ENCODE measurements at regions not wholly inside any gene's neighbourhood (a gene's known extent, or its start where the extent isn't known, plus 50 kb on each side); places are given as distances from the start of the nearest gene placed in this dataset.
"Not testable (repeated sequence)": the region's sequence is repeated elsewhere in the genome, so short reads cannot be mapped to it uniquely, and the experiment has no call there.

- no peaks in the 10 kb centered on the region for H3K36me3 ChIP-seq (ENCODE audit: control insufficient read depth, insufficient read depth, low read length, severe bottlenecking)
- peak overlapping the region; percentile 40 for H3K4me3 ChIP-seq (ENCODE audit: low read length)
- H3K27me3 ChIP-seq (replicated peaks; ENCODE audit: control insufficient read depth, insufficient read depth, low read length) = no peaks in the 10 kb centered on the region
- H3K4me1 ChIP-seq (ENCODE audit: control insufficient read depth, insufficient read depth, low read length) = peaks cover 20% of the 10 kb centered on the region
- DNase-seq (ENCODE audit: low read depth) = peak; percentile 57
- no peak overlapping the region for H3K9ac ChIP-seq (ENCODE audit: low read length)
- no peaks in the 10 kb centered on the region for H3K9me3 ChIP-seq (ENCODE audit: control insufficient read depth, low read length)
These were observed 392.5 kb upstream of the SASH1 start for GRCh38 chr6:147949981-147950622.

- DNase-seq (ENCODE audit: low read depth) = peak; percentile 88
- no peaks in the 10 kb centered on the region for H3K9me3 ChIP-seq (ENCODE audit: control insufficient read depth, low read length)
- peak overlapping the region; percentile 40 for H3K4me3 ChIP-seq (ENCODE audit: low read length)
- H3K9ac ChIP-seq (ENCODE audit: low read length) = no peak overlapping the region
- no peaks in the 10 kb centered on the region for H3K36me3 ChIP-seq (ENCODE audit: control insufficient read depth, insufficient read depth, low read length, severe bottlenecking)
- no peaks in the 10 kb centered on the region for H3K27me3 ChIP-seq (replicated peaks; ENCODE audit: control insufficient read depth, insufficient read depth, low read length)
- peaks cover 20% of the 10 kb centered on the region for H3K4me1 ChIP-seq (ENCODE audit: control insufficient read depth, insufficient read depth, low read length)
These were observed 392.0 kb upstream of the SASH1 start for GRCh38 chr6:147950623-147950987.

- Histone ChIP-seq H3K4me1 (ENCODE audit: control insufficient read depth, insufficient read depth, low read length) (peaks cover 20% of the 10 kb centered on the region), H3K9ac (ENCODE audit: low read length) (no peak overlapping the region), H3K36me3 (ENCODE audit: control insufficient read depth, insufficient read depth, low read length, severe bottlenecking) (no peaks in the 10 kb centered on the region), H3K9me3 (ENCODE audit: control insufficient read depth, low read length) (no peaks in the 10 kb centered on the region), H3K4me3 (ENCODE audit: low read length) (no peak overlapping the region), H3K27me3 (replicated peaks; ENCODE audit: control insufficient read depth, insufficient read depth, low read length) (no peaks in the 10 kb centered on the region)
- no peak for DNase-seq (ENCODE audit: low read depth)
These were observed 390.9 kb upstream of the SASH1 start for GRCh38 chr6:147951726-147952125.

GRCh38 chr6:147954938-147955337, 387.7 kb upstream of the SASH1 start:
- Histone ChIP-seq H3K36me3 (ENCODE audit: control insufficient read depth, insufficient read depth, low read length, severe bottlenecking) (no peaks in the 10 kb centered on the region), H3K9me3 (ENCODE audit: control insufficient read depth, low read length) (no peaks in the 10 kb centered on the region), H3K4me3 (ENCODE audit: low read length) (no peak overlapping the region), H3K27me3 (replicated peaks; ENCODE audit: control insufficient read depth, insufficient read depth, low read length) (no peaks in the 10 kb centered on the region), H3K4me1 (ENCODE audit: control insufficient read depth, insufficient read depth, low read length) (peaks cover 11% of the 10 kb centered on the region), H3K9ac (ENCODE audit: low read length) (no peak overlapping the region)
- no peak for DNase-seq (ENCODE audit: low read depth)

- no peak overlapping the region for H3K4me3 ChIP-seq (ENCODE audit: low read length)
These were observed 384.0 kb upstream of the SASH1 start for GRCh38 chr6:147958683-147959082.

GRCh38 chr6:147961481-147962141, 381.0 kb upstream of the SASH1 start:
- H3K9me3 ChIP-seq (ENCODE audit: control insufficient read depth, low read length) = no peaks in the 10 kb centered on the region
- H3K4me3 ChIP-seq (ENCODE audit: low read length) = no peak overlapping the region
- no peak overlapping the region for H3K9ac ChIP-seq (ENCODE audit: low read length)
- no peaks in the 10 kb centered on the region for H3K36me3 ChIP-seq (ENCODE audit: control insufficient read depth, insufficient read depth, low read length, severe bottlenecking)
- no peaks in the 10 kb centered on the region for H3K27me3 ChIP-seq (replicated peaks; ENCODE audit: control insufficient read depth, insufficient read depth, low read length)
- no peak for DNase-seq (ENCODE audit: low read depth)
- H3K4me1 ChIP-seq (ENCODE audit: control insufficient read depth, insufficient read depth, low read length) = no peaks in the 10 kb centered on the region

More at GRCh38 chr6:147958683-147959082, 384.0 kb upstream of the SASH1 start:
- no peaks in the 10 kb centered on the region for H3K9me3 ChIP-seq (ENCODE audit: control insufficient read depth, low read length)
- no peaks in the 10 kb centered on the region for H3K27me3 ChIP-seq (replicated peaks; ENCODE audit: control insufficient read depth, insufficient read depth, low read length)
- no peaks in the 10 kb centered on the region for H3K36me3 ChIP-seq (ENCODE audit: control insufficient read depth, insufficient read depth, low read length, severe bottlenecking)
- H3K4me1 ChIP-seq (ENCODE audit: control insufficient read depth, insufficient read depth, low read length) = no peaks in the 10 kb centered on the region
- no peak overlapping the region for H3K9ac ChIP-seq (ENCODE audit: low read length)
- peak; percentile 20 for DNase-seq (ENCODE audit: low read depth)

- H3K9ac ChIP-seq (ENCODE audit: low read length); DNase-seq (ENCODE audit: low read depth); H3K27me3 ChIP-seq (replicated peaks; ENCODE audit: control insufficient read depth, insufficient read depth, low read length): not testable (repeated sequence)
These were observed 377.2 kb upstream of the SASH1 start for GRCh38 chr6:147965448-147965847.

GRCh38 chr6:147970970-147971369, 371.7 kb upstream of the SASH1 start:
- no peaks in the 10 kb centered on the region for H3K27me3 ChIP-seq (replicated peaks; ENCODE audit: control insufficient read depth, insufficient read depth, low read length)
- peaks cover 3% of the 10 kb centered on the region for H3K4me1 ChIP-seq (ENCODE audit: control insufficient read depth, insufficient read depth, low read length)
- H3K9me3 ChIP-seq (ENCODE audit: control insufficient read depth, low read length) = peaks cover 3% of the 10 kb centered on the region
- peak; percentile 22 for DNase-seq (ENCODE audit: low read depth)
- H3K4me3 ChIP-seq (ENCODE audit: low read length) = no peak overlapping the region
- H3K36me3 ChIP-seq (ENCODE audit: control insufficient read depth, insufficient read depth, low read length, severe bottlenecking) = no peaks in the 10 kb centered on the region
- no peak overlapping the region for H3K9ac ChIP-seq (ENCODE audit: low read length)

More at GRCh38 chr6:147965448-147965847, 377.2 kb upstream of the SASH1 start:
- H3K4me1 ChIP-seq (ENCODE audit: control insufficient read depth, insufficient read depth, low read length); H3K4me3 ChIP-seq (ENCODE audit: low read length); H3K36me3 ChIP-seq (ENCODE audit: control insufficient read depth, insufficient read depth, low read length, severe bottlenecking); H3K9me3 ChIP-seq (ENCODE audit: control insufficient read depth, low read length): not testable (repeated sequence)

GRCh38 chr6:147972448-147972847, 370.2 kb upstream of the SASH1 start:
- Histone ChIP-seq H3K4me1 (ENCODE audit: control insufficient read depth, insufficient read depth, low read length) (peaks cover 3% of the 10 kb centered on the region), H3K9me3 (ENCODE audit: control insufficient read depth, low read length) (peaks cover 3% of the 10 kb centered on the region), H3K4me3 (ENCODE audit: low read length) (no peak overlapping the region), H3K27me3 (replicated peaks; ENCODE audit: control insufficient read depth, insufficient read depth, low read length) (no peaks in the 10 kb centered on the region), H3K9ac (ENCODE audit: low read length) (no peak overlapping the region), H3K36me3 (ENCODE audit: control insufficient read depth, insufficient read depth, low read length, severe bottlenecking) (no peaks in the 10 kb centered on the region)
- no peak for DNase-seq (ENCODE audit: low read depth)

- Histone ChIP-seq H3K36me3 (ENCODE audit: control insufficient read depth, insufficient read depth, low read length, severe bottlenecking) (no peaks in the 10 kb centered on the region), H3K27me3 (replicated peaks; ENCODE audit: control insufficient read depth, insufficient read depth, low read length) (no peaks in the 10 kb centered on the region), H3K4me1 (ENCODE audit: control insufficient read depth, insufficient read depth, low read length) (peaks cover 3% of the 10 kb centered on the region), H3K9ac (ENCODE audit: low read length) (no peak overlapping the region), H3K9me3 (ENCODE audit: control insufficient read depth, low read length) (peaks cover 3% of the 10 kb centered on the region), H3K4me3 (ENCODE audit: low read length) (no peak overlapping the region)
- no peak for DNase-seq (ENCODE audit: low read depth)
These were observed 368.8 kb upstream of the SASH1 start for GRCh38 chr6:147973806-147974205.

GRCh38 chr6:147974376-147974775, 368.3 kb upstream of the SASH1 start:
- Histone ChIP-seq H3K4me3 (ENCODE audit: low read length) (no peak overlapping the region), H3K4me1 (ENCODE audit: control insufficient read depth, insufficient read depth, low read length) (peaks cover 3% of the 10 kb centered on the region), H3K36me3 (ENCODE audit: control insufficient read depth, insufficient read depth, low read length, severe bottlenecking) (no peaks in the 10 kb centered on the region), H3K9ac (ENCODE audit: low read length) (no peak overlapping the region), H3K27me3 (replicated peaks; ENCODE audit: control insufficient read depth, insufficient read depth, low read length) (no peaks in the 10 kb centered on the region), H3K9me3 (ENCODE audit: control insufficient read depth, low read length) (peaks cover 3% of the 10 kb centered on the region)
- DNase-seq (ENCODE audit: low read depth) = peak; percentile 46
